H1 (cell line): ENCODE measurements at regions not wholly inside any gene's neighbourhood (a gene's known extent, or its start where the extent isn't known, plus 50 kb on each side); places are given as distances from the start of the nearest gene placed in this dataset.

Source experiments
- CTCF ChIA-PET: fragments of 300-600 bp; sonication (Branson Sonifier 250); formaldehyde crosslinking; loops from one replicate; lab custom pipeline; 2021; ENCODE audit not compliant: partially characterized antibody; lab: Charles Lee
- POLR2A ChIA-PET: fragments of 300-600 bp; sonication (Branson Sonifier 250); formaldehyde crosslinking; loops from one replicate; lab custom pipeline; 2021; ENCODE audit warnings: inconsistent platforms; ENCODE audit not compliant: partially characterized antibody; lab: Charles Lee
- DNase-seq, 2 experiments: peaks; one replicate each; pipeline versions ENCODE4 v3.0.0 to v3.0.0-alpha.2; 2010 to 2022; ENCODE audit warnings: low spot score in 2 of 2, low read depth in 1 of 2, mixed read lengths in 1 of 2
- FAIRE-seq: peaks from 2 replicates; lab custom pipeline; 2011; peaks lifted over from hg19 to GRCh38; lab: Jason Lieb, UNC
- H2AFZ ChIP-seq: 2 replicates; pipeline ENCODE4 v1.8.1; 2012; ENCODE audit warnings: low read length, inconsistent platforms
- H2AK5ac ChIP-seq: 2 replicates; pipeline ENCODE4 v1.6.1; 2013; ENCODE audit warnings: low read depth, low read length
- H2BK120ac ChIP-seq: replicated peaks from 2 replicates; pipeline ENCODE3; 2013; ENCODE audit warnings: low read depth, low read length, inconsistent platforms
- H2BK12ac ChIP-seq: 2 replicates; pipeline ENCODE4 v1.6.1; 2013; ENCODE audit warnings: low read depth, low read length
- H2BK15ac ChIP-seq: 2 replicates; pipeline ENCODE4 v1.6.1; 2013; ENCODE audit warnings: low read length
- H2BK20ac ChIP-seq: 2 replicates; pipeline ENCODE4 v1.6.1; 2013; ENCODE audit warnings: low read length
- H2BK5ac ChIP-seq: 2 replicates; pipeline ENCODE4 v1.6.1; 2013; ENCODE audit warnings: low read depth, low read length
- H3K14ac ChIP-seq: 2 replicates; pipeline ENCODE4 v1.6.1; 2013; ENCODE audit warnings: inconsistent platforms; ENCODE audit not compliant: insufficient read length
- H3K18ac ChIP-seq: 2 replicates; pipeline ENCODE4 v1.6.1; 2013; ENCODE audit warnings: low read length; ENCODE audit errors: extremely low read depth
- H3K23ac ChIP-seq: 2 replicates; pipeline ENCODE4 v1.6.1; 2013; ENCODE audit warnings: inconsistent platforms; ENCODE audit not compliant: insufficient read length
- H3K23me2 ChIP-seq: 2 replicates; pipeline ENCODE4 v1.6.1; 2013; ENCODE audit warnings: low read depth, low read length
- H3K27ac ChIP-seq: 2 replicates; pipeline ENCODE4 v1.6.1; 2011; ENCODE audit warnings: low read depth, low read length, inconsistent platforms
- H3K27me3 ChIP-seq, 4 experiments: replicated peaks in 1 of 4; 1 replicate in 1 of 4; 2 replicates in 3 of 4; pipeline versions ENCODE4 v1.6.1 to v1.8.1; 2011 to 2013; ENCODE audit warnings: low read length in 3 of 4, mild to moderate bottlenecking in 3 of 4, inconsistent platforms in 2 of 4, mixed read lengths in 2 of 4, moderate library complexity in 1 of 4; ENCODE audit not compliant: control insufficient read depth in 3 of 4, insufficient read depth in 3 of 4; ENCODE audit errors: extremely low read depth in 1 of 4
- H3K36me3 ChIP-seq, 4 experiments: 2 replicates each; pipeline versions ENCODE4 v1.6.1 to v1.8.1; 2011 to 2013; ENCODE audit warnings: mild to moderate bottlenecking in 4 of 4, low read length in 3 of 4, moderate library complexity in 2 of 4, control low read depth in 1 of 4, inconsistent platforms in 1 of 4; ENCODE audit not compliant: insufficient read depth in 4 of 4, control insufficient read depth in 2 of 4
- H3K4ac ChIP-seq: replicated peaks from 2 replicates; pipeline ENCODE3; 2013; ENCODE audit warnings: low read length, low read depth, mixed read lengths, inconsistent platforms; ENCODE audit not compliant: insufficient read length
- H3K4me1 ChIP-seq, 4 experiments: replicated peaks in 1 of 4; 1 replicate in 1 of 4; 2 replicates in 3 of 4; pipeline versions ENCODE4 v1.6.1 to v1.8.1; 2011 to 2013; ENCODE audit warnings: low read length in 3 of 4, inconsistent platforms in 2 of 4, mixed read lengths in 1 of 4; ENCODE audit not compliant: insufficient read depth in 4 of 4, control insufficient read depth in 3 of 4
- H3K4me2 ChIP-seq, 2 experiments: 2 replicates each; pipeline versions ENCODE4 v1.6.1 to v1.8.1; 2011 to 2013; ENCODE audit warnings: low read depth in 2 of 2, low read length in 2 of 2, control low read depth in 1 of 2, inconsistent platforms in 1 of 2, mild to moderate bottlenecking in 1 of 2; ENCODE audit not compliant: insufficient read depth in 1 of 2
- H3K4me3 ChIP-seq, 4 experiments: fragments of 200-600, 300-600 bp in 1 of 4; sonication (generic), shearing (Covaris generic), sonication (Bioruptor Twin) in 1 of 4; 2 replicates each; pipeline versions ENCODE4 v1.5.1 to v1.8.1; 2011 to 2016; ENCODE audit warnings: low read length in 4 of 4, low read depth in 3 of 4, control low read depth in 2 of 4, inconsistent platforms in 2 of 4, mild to moderate bottlenecking in 2 of 4, mixed read lengths in 1 of 4, moderate library complexity in 1 of 4; ENCODE audit not compliant: insufficient read depth in 2 of 4; ENCODE audit errors: extremely low read depth in 1 of 4
- H3K56ac ChIP-seq: replicated peaks from 2 replicates; pipeline ENCODE3; 2013; ENCODE audit warnings: low read depth, mild to moderate bottlenecking, mixed read lengths, low read length, inconsistent platforms; ENCODE audit not compliant: insufficient read length
- H3K79me1 ChIP-seq: 2 replicates; pipeline ENCODE4 v1.6.1; 2013; ENCODE audit warnings: low read depth, low read length, control low read depth
- H3K79me2 ChIP-seq, 2 experiments: 2 replicates each; pipeline versions ENCODE4 v1.6.1 to v1.8.1; 2012 to 2013; ENCODE audit warnings: low read length in 2 of 2, mild to moderate bottlenecking in 2 of 2, inconsistent platforms in 1 of 2; ENCODE audit not compliant: insufficient read depth in 2 of 2, control insufficient read depth in 1 of 2
- H3K9ac ChIP-seq, 4 experiments: replicated peaks in 1 of 4; 1 replicate in 1 of 4; 2 replicates in 3 of 4; pipeline versions ENCODE4 v1.6.1 to v1.8.1; 2011 to 2013; ENCODE audit warnings: low read depth in 3 of 4, low read length in 3 of 4, control low read depth in 2 of 4, mild to moderate bottlenecking in 2 of 4, moderate library complexity in 2 of 4, inconsistent platforms in 1 of 4; ENCODE audit errors: extremely low read depth in 1 of 4
- H3K9me3 ChIP-seq, 2 experiments: 2 replicates each; pipeline versions ENCODE4 v1.6.1 to v1.8.1; 2012 to 2013; ENCODE audit warnings: mild to moderate bottlenecking in 2 of 2, moderate library complexity in 2 of 2, control low read depth in 1 of 2, inconsistent platforms in 1 of 2, low read depth in 1 of 2, low read length in 1 of 2, mixed read lengths in 1 of 2; ENCODE audit not compliant: insufficient read depth in 2 of 2
- H4K20me1 ChIP-seq, 2 experiments: replicated peaks in 1 of 2; 2 replicates each; pipeline versions ENCODE3 to v1.8.1; 2011 to 2013; ENCODE audit warnings: inconsistent platforms in 2 of 2, low read length in 2 of 2, mild to moderate bottlenecking in 1 of 2; ENCODE audit not compliant: insufficient read depth in 2 of 2, control insufficient read depth in 1 of 2
- H4K5ac ChIP-seq: 2 replicates; pipeline ENCODE4 v1.6.1; 2013; ENCODE audit warnings: low read length, low read depth, mixed read lengths, inconsistent platforms; ENCODE audit not compliant: insufficient read length
- H4K8ac ChIP-seq: 2 replicates; pipeline ENCODE4 v1.8.0; 2013; ENCODE audit warnings: mild to moderate bottlenecking, moderate library complexity, low read length, inconsistent platforms; ENCODE audit not compliant: insufficient read depth; ENCODE audit errors: extremely low read depth
- H4K91ac ChIP-seq: replicated peaks from 2 replicates; pipeline ENCODE3; 2013; ENCODE audit warnings: low read length, mixed read lengths, inconsistent platforms; ENCODE audit not compliant: insufficient read length
- CBX5 ChIP-seq: fragments of 300-800, 300-1000 bp; sonication (generic); IDR thresholded peaks from 2 replicates; pipeline ENCODE4 v1.7.1; 2016; ENCODE audit warnings: antibody characterized with exemption, low read length, low read depth
- CHD1 ChIP-seq: IDR thresholded peaks from 2 replicates; pipeline ENCODE4 v1.6.1; 2012; ENCODE audit warnings: low read depth, low read length, improper control_type of control experiment
- CTBP2 ChIP-seq: IDR thresholded peaks from 2 replicates; pipeline ENCODE4 v1.7.0; 2011; ENCODE audit warnings: borderline replicate concordance, mild to moderate bottlenecking, moderate library complexity, mixed read lengths, low read length; ENCODE audit not compliant: insufficient read depth, insufficient read length
- MAFK ChIP-seq: IDR thresholded peaks from 2 replicates; pipeline ENCODE4 v1.6.1; 2012; ENCODE audit warnings: low read depth, mild to moderate bottlenecking, improper control_type of control experiment, low read length
- POLR2A ChIP-seq, 2 experiments: IDR thresholded peaks; 1 replicate in 1 of 2; 2 replicates in 1 of 2; pipeline ENCODE4 v1.6.1; 2011; ENCODE audit warnings: low read depth in 2 of 2, low read length in 2 of 2, mild to moderate bottlenecking in 2 of 2; ENCODE audit errors: control extremely low read depth in 1 of 2
- WGBS, 2 experiments: shearing (Covaris generic) in 1 of 2; methylation state at CpG; one replicate each; pipeline versions ENCODE4 v1.1.6 to v1.1.7; 2013 to 2015; ENCODE audit warnings: low lambda C conversion rate in 2 of 2, mixed read lengths in 2 of 2, inconsistent platforms in 1 of 2, low coverage in 1 of 2, missing lambda C conversion rate in 1 of 2; ENCODE audit not compliant: insufficient replicate concordance in 2 of 2, insufficient coverage in 1 of 2, insufficient read length in 1 of 2; ENCODE audit errors: extremely low coverage in 1 of 2, missing lambda C conversion rate in 1 of 2; 5-methylcytosine and 5-hydroxymethylcytosine counted together

DNA sequence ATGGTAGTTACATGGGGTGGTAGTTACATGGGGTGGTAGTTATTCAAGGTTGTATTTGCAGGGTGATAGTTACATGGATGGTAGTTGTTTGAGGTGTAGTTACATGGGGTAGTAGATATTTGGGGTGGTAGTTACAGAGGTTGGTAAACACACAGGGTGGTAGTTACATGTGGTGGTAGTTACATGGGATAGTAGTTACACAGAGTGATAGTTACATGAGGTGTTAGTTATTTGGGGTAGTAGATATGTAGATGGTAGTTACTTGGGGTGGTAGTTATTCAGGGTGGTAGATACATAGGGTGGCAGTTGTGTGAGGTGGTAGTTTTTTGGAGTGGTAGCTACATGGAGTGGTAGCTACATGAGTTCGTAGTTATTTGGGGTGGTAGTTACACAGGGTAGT is 221.3 kb upstream of the CST7 start:
- H3K79me1 ChIP-seq, result no peaks in the 10 kb centered on the region
- no peak overlapping the region for H2BK15ac ChIP-seq
- no peaks in the 10 kb centered on the region for H3K36me3 ChIP-seq
- no peaks in the 10 kb centered on the region for H3K27me3 ChIP-seq
- no peaks in the 10 kb centered on the region for H3K79me2 ChIP-seq
- H3K27ac ChIP-seq, result no peak overlapping the region
- POLR2A ChIA-PET, result no interaction called here
- no peak overlapping the region for H2BK20ac ChIP-seq
- H2BK12ac ChIP-seq, result no peak overlapping the region
- no peak overlapping the region for H4K91ac ChIP-seq
- no peak overlapping the region for H2AK5ac ChIP-seq
- no peak overlapping the region for H3K4me3 ChIP-seq
- H3K18ac ChIP-seq, result no peak overlapping the region
- no peaks in the 10 kb centered on the region for H4K20me1 ChIP-seq
- 94% methylated on average over 1 of the region's 1 CpG; no CpG with 5 or more reads in 1 of the 2 experiments for WGBS, 2 experiments
- H3K56ac ChIP-seq, result no peak overlapping the region
- no peak overlapping the region for H4K5ac ChIP-seq
- no peak overlapping the region for H4K8ac ChIP-seq
- no peak overlapping the region for H2BK120ac ChIP-seq
- CTCF ChIA-PET, result no interaction called here
- no peak overlapping the region for H3K4ac ChIP-seq
- H2AFZ ChIP-seq, result no peak overlapping the region
- H3K4me2 ChIP-seq, result no peak overlapping the region
- no peak overlapping the region for H2BK5ac ChIP-seq
- FAIRE-seq, result no peak
- H3K23me2 ChIP-seq, result peaks cover 10% of the 10 kb centered on the region; the same call in 1 of the 2 replicates
- no peak for DNase-seq
- no peaks in the 10 kb centered on the region for H3K9me3 ChIP-seq
- no peaks in the 10 kb centered on the region for H3K4me1 ChIP-seq
- H3K9ac ChIP-seq, result no peak overlapping the region
- no peak overlapping the region for H3K23ac ChIP-seq
- H3K14ac ChIP-seq, result no peak overlapping the region
- TF ChIP-seq CTBP2 (no peak), MAFK (no peak), CHD1 (no peak), POLR2A (IDR thresholded peaks at IDR 0.05; ENCODE audit: control extremely low read depth in 1 of 2, low read depth in 2 of 2, low read length in 2 of 2) (no peak), CBX5 (no peak)
